ENCODE measurements at regions not wholly inside any gene's neighbourhood (a gene's known extent, or its start where the extent isn't known, plus 50 kb on each side); places are given as distances from the start of the nearest gene placed in this dataset.

DNA sequence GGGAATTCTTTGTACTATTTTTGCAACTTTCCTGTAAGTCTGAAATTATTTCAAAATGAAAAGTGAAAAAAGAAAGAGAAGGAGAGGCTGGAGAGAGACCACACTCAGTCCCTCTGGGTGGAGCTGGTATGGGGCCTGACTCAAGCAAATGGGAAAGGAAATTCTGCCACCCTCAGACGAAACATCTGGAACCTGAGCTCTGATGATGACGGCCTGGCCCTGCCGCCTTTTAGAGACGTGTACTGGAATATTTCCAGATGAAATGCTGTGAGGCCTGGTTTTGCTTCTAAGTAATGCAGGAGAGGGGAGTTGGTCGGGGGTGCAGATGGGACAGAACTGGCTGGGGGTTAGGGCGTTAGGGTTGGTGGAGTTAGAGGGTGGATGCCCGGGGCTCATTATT, 57.4 kb upstream of the GLI2 start:
- TF ChIP-seq POLR2A (IDR thresholded peaks at IDR 0.05; ENCODE audit: low read depth, low read length) (no peak), POLR2AphosphoS5 (IDR thresholded peaks at IDR 0.05; ENCODE audit: low read depth, low read length) (no peak), TAF1 (IDR thresholded peaks at IDR 0.05; ENCODE audit: borderline replicate concordance, low read depth, low read length) (no peak)
